Spleen (tissue), 11 donors: ENCODE measurements at regions not wholly inside any gene's neighbourhood (a gene's known extent, or its start where the extent isn't known, plus 50 kb on each side); places are given as distances from the start of the nearest gene placed in this dataset.
"Not testable (repeated sequence)": the region's sequence is repeated elsewhere in the genome, so short reads cannot be mapped to it uniquely, and the experiment has no call there.

Experiments used
- DNase-seq: peaks from one replicate; pipeline ENCODE4 v3.0.0-alpha.2; 2020
- H3K27ac ChIP-seq, 8 donors: fragments of 200-600 bp; sonication (generic) in 7 of 8; 1 replicate in 4 of 8; 2 replicates in 4 of 8; pipeline versions ENCODE4 v1.5.0 to v1.8.0; 2016 to 2021; ENCODE audit warnings: inconsistent platforms in 4 of 8, mild to moderate bottlenecking in 4 of 8, moderate library complexity in 1 of 8
- H3K27me3 ChIP-seq, 7 donors: fragments of 200-600 bp; sonication (generic) in 6 of 7; replicated peaks in 1 of 7; 1 replicate in 4 of 7; 2 replicates in 3 of 7; pipeline versions ENCODE4 v1.5.0 to v1.8.0; 2016 to 2021; ENCODE audit warnings: inconsistent platforms in 3 of 7, mild to moderate bottlenecking in 1 of 7
- H3K36me3 ChIP-seq, 6 donors: fragments of 200-600 bp; sonication (generic) in 5 of 6; 1 replicate in 4 of 6; 2 replicates in 2 of 6; pipeline versions ENCODE4 v1.5.0 to v1.8.0; 2016 to 2021; ENCODE audit warnings: inconsistent platforms in 2 of 6
- H3K4me1 ChIP-seq, 6 donors: fragments of 200-600 bp; sonication (generic) in 5 of 6; 1 replicate in 3 of 6; 2 replicates in 3 of 6; pipeline versions ENCODE4 v1.5.0 to v1.8.0; 2016 to 2021; ENCODE audit warnings: inconsistent platforms in 3 of 6
- H3K4me3 ChIP-seq, 8 donors: fragments of 200-600 bp; sonication (generic) in 7 of 8; 1 replicate in 4 of 8; 2 replicates in 4 of 8; pipeline versions ENCODE4 v1.5.0 to v1.8.0; 2016 to 2021; ENCODE audit warnings: inconsistent platforms in 4 of 8, mild to moderate bottlenecking in 4 of 8, moderate library complexity in 2 of 8
- H3K9me3 ChIP-seq, 8 donors: fragments of 200-600 bp; sonication (generic) in 7 of 8; 1 replicate in 4 of 8; 2 replicates in 4 of 8; pipeline versions ENCODE4 v1.5.0 to v1.8.0; 2016 to 2021; ENCODE audit warnings: inconsistent platforms in 4 of 8
- CTCF ChIP-seq, 11 experiments: fragments of 200-600 bp in 7 of 11; fragments of 450-650 bp in 4 of 11; sonication (generic) in 4 of 11; IDR thresholded peaks in 8 of 11; conservative IDR thresholded peaks in 3 of 11; 1 replicate in 7 of 11; 2 replicates in 4 of 11; pipeline versions ENCODE4 v1.4.0 to v1.8.0; 2016 to 2021; ENCODE audit warnings: antibody characterized with exemption in 11 of 11, inconsistent platforms in 4 of 11, mild to moderate bottlenecking in 1 of 11
- POLR2A ChIP-seq, 3 donors: fragments of 450-650 bp; IDR thresholded peaks; one replicate each; pipeline ENCODE4 v1.5.1; 2017; ENCODE audit warnings: antibody characterized with exemption in 3 of 3, mild to moderate bottlenecking in 1 of 3
- POLR2AphosphoS5 ChIP-seq, 3 donors: sonication (generic); formaldehyde crosslinking; IDR thresholded peaks; one replicate each; pipeline ENCODE4 v1.5.1; 2017; ENCODE audit warnings: antibody characterized with exemption in 3 of 3
- WGBS, 5 donors: extraction: QIAGEN DNeasy Blood & Tissue Kit in 3 of 5; methylation state at CpG; one replicate each; pipeline versions ENCODE4 v1.1.5 to v1.1.7; 2013 to 2018; 5-methylcytosine and 5-hydroxymethylcytosine counted together
- intact Hi-C: fragments of 100-400 bp; cut with DNase I; formaldehyde crosslinking; loops from one replicate; pipeline ENCODE4 v1.15.0; 2023; ENCODE audit warnings: low total_unique reads
- donor health status: healthy with polysubstance abuse.
- donor health status: DM: no; HTN: no; CAD: no; lungs with moderate emphysema.
- donor health status: DM: no; HTN: no; CAD: no.
- donor health status: Bipolar disorder and iron deficiency.
- donor health status: healthy.
- donor health status: DM: no; HTN: no; CAD: no.
- donor health status: DM: yes; HTN: yes; CAD: no.

- H3K4me3 ChIP-seq, result no peak overlapping the region
- no peaks in the 10 kb centered on the region for H3K27me3 ChIP-seq
- no peaks in the 10 kb centered on the region for H3K36me3 ChIP-seq
- H3K4me1 ChIP-seq, result no peaks in the 10 kb centered on the region
- TF ChIP-seq POLR2AphosphoS5 (IDR thresholded peaks at IDR 0.05), result no peak
- no peak for TF ChIP-seq POLR2A (IDR thresholded peaks at IDR 0.05)
- no peak for TF ChIP-seq CTCF (IDR thresholded peaks at IDR 0.05 in 8 of 11, conservative IDR thresholded peaks at IDR 0.05 in 3 of 11)
- 75 to 90% (median 77%) methylated on average over 7 of the region's 7 CpGs for WGBS, 5 donors
- H3K27ac ChIP-seq, result no peak overlapping the region
- intact Hi-C loops, result no loop called here
- H3K9me3 ChIP-seq, result no peaks in the 10 kb centered on the region
- no peak for DNase-seq
Observed at GRCh38 chr7:16264823-16265804, 156.2 kb downstream of the CRPPA start.

- no peaks in the 10 kb centered on the region for H3K36me3 ChIP-seq
- no peaks in the 10 kb centered on the region for H3K4me1 ChIP-seq
- no peaks in the 10 kb centered on the region for H3K9me3 ChIP-seq
- intact Hi-C loops, result no loop called here
- DNase-seq, result no peak
- 69 to 85% (median 76%) methylated on average over 4 of the region's 4 CpGs for WGBS, 5 donors
- H3K27ac ChIP-seq, result no peak overlapping the region
- no peaks in the 10 kb centered on the region for H3K27me3 ChIP-seq
- TF ChIP-seq POLR2AphosphoS5 (IDR thresholded peaks at IDR 0.05) (no peak), CTCF (IDR thresholded peaks at IDR 0.05 in 8 of 11, conservative IDR thresholded peaks at IDR 0.05 in 3 of 11) (no peak), POLR2A (IDR thresholded peaks at IDR 0.05) (no peak)
- no peak overlapping the region for H3K4me3 ChIP-seq
Observed at GRCh38 chr7:16264036-16264819, 157.1 kb downstream of the CRPPA start.

- WGBS, 5 donors, result 85 to 95% (median 90%) methylated on average over 6 of the region's 6 CpGs
- H3K4me1 ChIP-seq, DNase-seq, H3K36me3 ChIP-seq, H3K27me3 ChIP-seq, H3K4me3 ChIP-seq, intact Hi-C loops, H3K27ac ChIP-seq, H3K9me3 ChIP-seq: not testable (repeated sequence)
Observed at GRCh38 chr7:16263377-16263776, 158.0 kb downstream of the CRPPA start.

- Histone ChIP-seq H3K36me3 (no peaks in the 10 kb centered on the region), H3K27me3 (no peaks in the 10 kb centered on the region), H3K9me3 (peaks cover 0 to under 1% (median 0%) of the 10 kb centered on the region in 8 donors), H3K4me1 (no peaks in the 10 kb centered on the region), H3K27ac (no peak overlapping the region), H3K4me3 (no peak overlapping the region)
- 78 to 90% (median 81%) methylated on average over 5 of the region's 5 CpGs for WGBS, 5 donors
- DNase-seq, result no peak
- TF ChIP-seq POLR2AphosphoS5 (IDR thresholded peaks at IDR 0.05) (no peak), POLR2A (IDR thresholded peaks at IDR 0.05) (no peak), CTCF (IDR thresholded peaks at IDR 0.05 in 8 of 11, conservative IDR thresholded peaks at IDR 0.05 in 3 of 11) (no peak)
- intact Hi-C loops, result no loop called here
Observed at GRCh38 chr7:16261654-16262053, 159.7 kb downstream of the CRPPA start.
